Activated B cell treated with CpG ODN at 0.5 μM for 24 hours (primary cell): ENCODE measurements at regions not wholly inside any gene's neighbourhood (a gene's known extent, or its start where the extent isn't known, plus 50 kb on each side); places are given as distances from the start of the nearest gene placed in this dataset.

Source experiments
- ATAC-seq: fragments of 200-7000 bp; cut with Tn5 transposase; one replicate; pipeline ENCODE4 v1.10.0; 2021; ENCODE audit warnings: low read depth, mild to moderate bottlenecking, moderate library complexity
- CTCF ChIA-PET: fragments of 350-600 bp; sonication (Branson Sonifier 250); formaldehyde crosslinking; loops from one replicate; lab custom pipeline; 2021; ENCODE audit warnings: antibody characterized with exemption; lab: Charles Lee
- POLR2A ChIA-PET: fragments of 350-600 bp; sonication (Branson Sonifier 250); formaldehyde crosslinking; loops from one replicate; lab custom pipeline; 2021; ENCODE audit warnings: antibody characterized with exemption; lab: Charles Lee
- DNase-seq: peaks from one replicate; pipeline ENCODE4 v3.0.0; 2022
- H3K27ac Mint-ChIP-seq: one replicate; pipeline ENCODE4 v1.8.0; 2020; ENCODE audit warnings: mixed read lengths
- H3K27me3 Mint-ChIP-seq: one replicate; pipeline ENCODE4 v1.8.0; 2021; ENCODE audit warnings: mixed read lengths
- H3K36me3 Mint-ChIP-seq: one replicate; pipeline ENCODE4 v1.8.0; 2021; ENCODE audit warnings: low read depth, mixed read lengths
- H3K4me1 Mint-ChIP-seq: one replicate; pipeline ENCODE4 v1.8.0; 2021; ENCODE audit warnings: mixed read lengths
- H3K4me3 Mint-ChIP-seq: one replicate; pipeline ENCODE4 v1.8.0; 2020; ENCODE audit warnings: mild to moderate bottlenecking, mixed read lengths
- H3K9me3 Mint-ChIP-seq: one replicate; pipeline ENCODE4 v1.8.0; 2020; ENCODE audit warnings: mixed read lengths
- CTCF ChIP-seq: fragments of 200-600 bp; IDR thresholded peaks from one replicate; pipeline ENCODE4 v1.8.0; 2022; ENCODE audit warnings: antibody characterized with exemption, mild to moderate bottlenecking
- intact Hi-C: fragments of 100-400 bp; cut with micrococcal nuclease; formaldehyde crosslinking; loops from one replicate; pipeline ENCODE4 v1.15.1; 2024

DNA sequence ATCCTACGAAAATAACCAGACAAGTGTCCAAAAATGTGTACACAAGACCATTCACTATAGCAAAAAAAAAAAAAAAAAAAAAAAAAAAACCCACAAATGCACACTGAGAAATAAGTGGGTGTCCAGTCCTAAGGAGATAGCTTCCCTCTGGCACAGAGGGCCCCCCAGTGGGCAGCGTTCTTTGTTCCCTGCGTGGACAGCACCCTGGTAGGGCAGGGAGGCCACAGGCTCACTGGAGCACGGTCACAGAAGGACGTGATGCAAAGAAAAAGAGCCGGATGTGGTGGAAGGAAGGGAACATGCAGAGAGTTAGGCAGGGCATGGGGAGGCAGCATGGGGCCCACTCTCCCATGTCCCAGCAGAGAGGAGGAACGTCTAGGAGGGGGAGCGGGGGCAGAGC lies 210.7 kb upstream of the NSMCE3 start:
- no peak for ATAC-seq
- no peaks in the 10 kb centered on the region for H3K36me3 Mint-ChIP-seq
- POLR2A ChIA-PET: no interaction called here
- H3K27me3 Mint-ChIP-seq: peaks cover 2% of the 10 kb centered on the region
- no peak for DNase-seq
- intact Hi-C loops: no loop called here
- no peak overlapping the region for H3K4me3 Mint-ChIP-seq
- no peak overlapping the region for H3K27ac Mint-ChIP-seq
- TF ChIP-seq CTCF: no peak
- no peaks in the 10 kb centered on the region for H3K9me3 Mint-ChIP-seq
- H3K4me1 Mint-ChIP-seq: no peaks in the 10 kb centered on the region
- CTCF ChIA-PET: no interaction called here

DNA sequence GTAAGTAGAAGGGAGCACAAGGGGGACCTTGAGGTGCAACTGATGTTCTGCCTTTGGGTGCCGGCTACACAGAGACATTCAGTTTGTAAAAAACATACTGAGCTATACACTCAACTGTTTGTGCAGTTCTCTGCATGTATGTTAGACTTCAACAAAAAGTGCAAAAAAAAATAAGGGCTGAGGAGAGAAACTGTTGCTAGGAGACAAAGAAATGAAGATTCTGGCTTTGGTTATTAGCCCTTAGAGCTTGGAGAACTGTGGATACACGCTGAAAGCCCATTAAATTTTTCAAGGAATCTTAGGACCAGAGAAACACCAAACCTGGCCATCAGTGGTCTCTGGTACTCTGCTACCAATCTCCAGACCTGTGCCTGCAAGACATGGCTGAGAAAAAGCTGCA lies 207.6 kb upstream of the NSMCE3 start:
- no peaks in the 10 kb centered on the region for H3K4me1 Mint-ChIP-seq
- no peak for TF ChIP-seq CTCF
- ChIA-PET POLR2A (no interaction called here), CTCF (no interaction called here)
- no peaks in the 10 kb centered on the region for H3K9me3 Mint-ChIP-seq
- peaks cover 2% of the 10 kb centered on the region for H3K27me3 Mint-ChIP-seq
- ATAC-seq (no peak), DNase-seq (no peak)
- intact Hi-C loops: no loop called here
- no peak overlapping the region for H3K27ac Mint-ChIP-seq
- no peak overlapping the region for H3K4me3 Mint-ChIP-seq
- H3K36me3 Mint-ChIP-seq: no peaks in the 10 kb centered on the region

- CTCF ChIA-PET: no interaction called here
- Mint-ChIP-seq H3K4me1 (no peaks in the 10 kb centered on the region), H3K36me3 (no peaks in the 10 kb centered on the region), H3K9me3 (no peaks in the 10 kb centered on the region), H3K27ac (no peak overlapping the region), H3K4me3 (no peak overlapping the region), H3K27me3 (peaks cover 2% of the 10 kb centered on the region)
- intact Hi-C loops: no loop called here
- POLR2A ChIA-PET: no interaction called here
- no peak for DNase-seq
- no peak for TF ChIP-seq CTCF
- ATAC-seq: no peak
These were observed 207.0 kb upstream of the NSMCE3 start for GRCh38 chr15:29476503-29477080.

GRCh38 chr15:29475096-29475495 lies 205.5 kb upstream of the NSMCE3 start:
- no peak for ATAC-seq
- ChIA-PET POLR2A (no interaction called here), CTCF (no interaction called here)
- intact Hi-C loops: no loop called here
- TF ChIP-seq CTCF: no peak
- Mint-ChIP-seq H3K4me1 (no peaks in the 10 kb centered on the region), H3K36me3 (no peaks in the 10 kb centered on the region), H3K9me3 (no peaks in the 10 kb centered on the region), H3K27ac (no peak overlapping the region), H3K4me3 (no peak overlapping the region), H3K27me3 (no peaks in the 10 kb centered on the region)
- no peak for DNase-seq

GRCh38 chr15:29473621-29474105 lies 204.0 kb upstream of the NSMCE3 start:
- ChIA-PET CTCF (no interaction called here), POLR2A (interaction anchor here (0.6 kb wide), 1 partner anchor 115 kb away, joined by 4 read pairs; no protein-coding TSS in a partner anchor)
- ATAC-seq (no peak), DNase-seq (no peak)
- H3K36me3 Mint-ChIP-seq: no peaks in the 10 kb centered on the region
- no peak overlapping the region for H3K4me3 Mint-ChIP-seq
- H3K4me1 Mint-ChIP-seq: no peaks in the 10 kb centered on the region
- H3K27me3 Mint-ChIP-seq: no peaks in the 10 kb centered on the region
- no peaks in the 10 kb centered on the region for H3K9me3 Mint-ChIP-seq
- TF ChIP-seq CTCF: no peak
- intact Hi-C loops: no loop called here
- H3K27ac Mint-ChIP-seq: no peak overlapping the region
